Suppressor macrophage treated with lipopolysaccharide for 1 hour (primary cell): ENCODE measurements at regions not wholly inside any gene's neighbourhood (a gene's known extent, or its start where the extent isn't known, plus 50 kb on each side); places are given as distances from the start of the nearest gene placed in this dataset.
A peak's percentile ranks its signal among the peaks of the same experiment; 100 is the strongest.

Source experiments
- DNase-seq, 3 donors: peaks; one replicate each; pipeline ENCODE4 v3.0.0-alpha.2; 2020 to 2022

GRCh38 chr1:101290922-101291561 is 54.2 kb downstream of the S1PR1 start:
- DNase-seq, result no peak

DNA sequence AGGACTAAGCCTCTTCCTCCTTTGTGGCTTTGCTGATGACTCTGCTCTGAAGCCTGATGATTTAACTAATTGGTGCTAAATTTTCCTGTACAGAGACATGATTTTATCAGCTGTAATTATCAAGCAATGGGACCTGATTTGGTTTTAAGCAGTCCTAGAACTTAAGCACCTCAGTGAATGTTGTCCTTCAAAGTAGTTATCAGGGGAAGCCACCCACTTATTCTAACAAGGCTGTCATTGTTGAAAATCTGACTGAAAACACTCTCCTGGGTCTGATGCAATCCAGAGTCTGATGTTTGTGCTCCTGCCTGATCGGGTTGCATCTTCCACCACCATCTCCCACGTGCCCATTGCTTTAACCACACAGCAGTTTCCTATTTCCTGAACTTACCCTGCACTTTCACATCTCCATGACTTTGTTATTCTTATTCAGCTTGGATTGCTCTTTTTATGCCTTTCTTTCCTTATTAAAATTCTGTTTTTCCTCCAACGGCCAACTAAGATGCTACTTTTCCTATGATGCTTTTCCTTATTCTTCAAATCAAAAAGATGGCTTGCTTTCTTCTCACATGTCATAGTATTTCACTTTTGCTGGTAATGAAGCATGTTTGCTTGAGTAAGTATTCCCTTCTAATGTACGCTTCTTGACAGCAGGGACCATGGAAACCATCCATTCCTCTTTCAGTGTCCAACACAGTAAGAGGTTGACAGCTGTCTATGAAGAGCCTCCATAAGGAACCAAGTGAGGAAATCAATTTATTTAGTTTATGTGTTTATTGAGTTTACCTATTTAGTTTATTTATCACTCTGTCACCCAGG is 55.0 kb downstream of the S1PR1 start:
- DNase-seq, result peak; percentile 69 to 76 (median 75)

DNA sequence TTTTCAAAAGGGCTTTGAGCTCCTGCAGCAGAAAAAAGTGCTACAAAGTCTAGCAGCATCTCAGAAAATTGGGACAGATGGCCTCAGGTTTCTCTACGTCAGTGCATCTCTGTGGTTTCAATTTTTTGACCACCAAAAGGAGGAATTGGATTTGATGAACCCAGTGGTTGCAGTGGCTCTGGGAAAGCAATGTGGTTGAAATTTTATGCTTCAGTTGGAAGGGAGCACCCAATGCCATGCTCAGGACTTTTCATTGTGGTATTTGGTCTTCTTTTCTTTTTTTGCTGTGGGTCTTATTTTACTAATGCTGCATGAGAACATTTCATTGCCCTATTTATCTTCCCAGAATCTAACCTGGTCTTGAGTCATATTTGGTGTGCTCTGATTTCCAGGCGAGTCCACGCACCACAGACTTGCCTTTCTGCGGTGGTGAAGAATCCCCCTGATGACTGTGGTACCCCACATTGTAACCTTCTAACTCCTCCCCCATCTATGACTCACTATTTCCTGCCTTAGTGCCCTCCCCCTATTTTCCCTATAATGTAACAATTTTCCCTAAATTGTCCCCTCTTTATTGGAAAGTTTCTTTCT is 56.7 kb downstream of the S1PR1 start:
- peak; percentile 51 to 69 (median 64) for DNase-seq

DNA sequence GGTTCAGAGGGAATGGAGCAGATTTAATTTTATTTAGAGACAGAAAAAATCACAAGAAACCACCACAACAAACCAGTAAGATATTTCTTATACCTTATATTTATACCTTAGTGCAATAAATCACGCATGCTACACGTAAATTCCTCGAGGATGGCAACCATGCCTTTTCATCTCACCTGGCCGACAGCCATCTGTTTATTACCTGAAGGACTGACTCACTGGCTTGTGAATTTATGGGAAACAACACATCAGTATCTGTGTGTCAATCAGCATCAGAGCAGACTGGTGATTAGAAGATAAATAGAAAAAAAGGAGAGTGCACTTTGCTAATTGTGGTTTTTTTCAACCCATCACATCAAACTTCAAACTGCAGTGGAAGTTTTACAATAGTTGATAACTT is 58.4 kb downstream of the S1PR1 start:
- no peak for DNase-seq

GRCh38 chr1:101298663-101299062 is 61.8 kb downstream of the S1PR1 start:
- DNase-seq, result no peak

DNA sequence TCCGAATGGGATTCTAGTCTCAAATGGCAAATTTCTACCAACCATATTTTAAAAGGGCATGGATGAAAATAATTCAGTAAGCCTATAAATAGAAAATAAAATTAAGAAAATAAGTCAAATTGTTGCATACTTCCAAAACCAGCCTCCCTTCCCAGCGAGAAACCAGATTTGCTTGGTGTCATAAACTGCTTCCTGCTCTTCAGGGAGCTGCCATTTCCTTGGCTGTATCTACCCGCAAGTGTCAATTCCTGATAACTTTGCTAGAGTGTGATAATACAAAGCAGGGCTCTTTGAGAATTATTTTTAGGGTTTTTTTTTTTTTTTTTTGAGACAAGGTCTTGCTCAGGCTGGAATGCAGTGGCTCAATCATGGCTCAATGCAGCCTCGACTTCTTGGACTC is 62.3 kb downstream of the S1PR1 start:
- DNase-seq, result no peak

GRCh38 chr1:101299710-101300109 is 62.9 kb downstream of the S1PR1 start:
- DNase-seq, result no peak

GRCh38 chr1:101300916-101301315 is 64.1 kb downstream of the S1PR1 start:
- no peak for DNase-seq

- no peak for DNase-seq
These were observed 64.7 kb downstream of the S1PR1 start for GRCh38 chr1:101301446-101302057.

DNA sequence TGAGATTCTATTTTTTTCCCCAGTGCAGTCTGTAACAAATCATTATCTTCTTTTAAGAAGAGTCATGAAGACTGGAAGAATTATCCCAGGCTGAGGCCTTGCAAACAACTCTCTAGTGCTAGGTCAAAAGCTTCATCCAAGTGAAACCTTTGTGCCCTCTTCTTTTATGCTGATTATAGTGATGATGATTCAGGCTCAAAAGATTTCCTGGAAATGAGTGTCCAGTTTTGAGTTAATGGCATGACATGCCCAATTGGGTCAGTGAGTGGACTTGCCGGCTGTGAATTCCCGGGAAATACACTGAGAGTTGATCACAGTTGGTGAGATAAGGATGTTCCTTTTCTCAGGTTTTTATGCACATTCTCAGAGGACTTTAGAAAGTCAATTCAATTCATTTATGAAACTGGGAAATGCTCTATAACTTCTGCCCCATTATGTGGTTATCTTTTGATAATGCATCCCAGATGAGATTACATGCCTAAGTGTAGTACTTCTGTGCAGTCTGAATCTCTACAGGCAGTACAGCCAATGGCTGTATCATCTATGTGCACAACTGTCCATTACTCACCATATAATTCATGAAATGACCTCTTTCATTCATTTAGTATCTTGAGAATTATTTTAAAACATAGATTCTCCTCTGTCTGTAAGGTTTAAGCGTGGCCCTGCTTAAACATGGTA is 66.2 kb downstream of the S1PR1 start:
- DNase-seq, result peak; percentile 20 to 68 (median 23)

GRCh38 chr1:101307985-101308689 is 71.3 kb downstream of the S1PR1 start:
- no peak for DNase-seq

DNA sequence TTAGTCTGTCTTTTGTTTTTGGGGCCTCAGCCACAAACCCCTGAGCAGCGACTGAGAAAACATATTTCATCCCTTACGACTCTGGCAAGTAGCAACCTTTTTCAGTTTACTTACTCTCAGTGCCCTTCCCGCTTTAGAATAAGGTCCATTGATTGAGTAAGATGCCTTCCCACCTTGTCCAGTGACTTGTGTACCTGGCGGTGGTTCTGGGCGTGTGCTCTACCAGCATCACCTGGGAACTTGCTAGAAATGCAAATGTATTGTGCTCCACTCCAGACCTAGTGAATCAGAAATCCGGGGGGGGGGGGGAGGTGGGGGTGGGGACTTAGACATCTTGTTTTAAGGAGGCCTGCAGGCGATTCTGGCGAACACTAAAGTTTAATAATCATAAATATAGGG is 72.1 kb downstream of the S1PR1 start:
- DNase-seq, result no peak

- DNase-seq, result peak; percentile 63 to 74 (median 73)
These were observed 72.8 kb downstream of the S1PR1 start for GRCh38 chr1:101309334-101310311.

DNA sequence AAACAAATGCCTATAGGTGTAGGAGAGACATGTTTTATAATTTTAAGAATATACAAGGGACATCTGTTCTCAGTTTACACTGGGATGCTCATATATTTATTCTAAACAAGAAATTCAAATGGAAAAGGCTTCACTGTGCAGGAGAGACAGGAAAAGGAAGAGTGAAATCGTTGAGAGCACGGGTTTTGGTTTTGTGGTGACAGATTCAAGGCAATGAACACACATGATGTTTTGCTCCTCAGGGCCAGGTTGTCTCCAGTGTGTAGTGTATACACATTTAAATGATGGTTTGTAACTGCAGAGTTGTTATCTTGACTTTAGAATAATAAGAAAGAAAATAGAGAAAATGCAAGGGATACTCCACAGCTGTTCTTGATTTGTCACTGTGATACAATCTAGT is 73.7 kb downstream of the S1PR1 start:
- DNase-seq, result no peak

DNA sequence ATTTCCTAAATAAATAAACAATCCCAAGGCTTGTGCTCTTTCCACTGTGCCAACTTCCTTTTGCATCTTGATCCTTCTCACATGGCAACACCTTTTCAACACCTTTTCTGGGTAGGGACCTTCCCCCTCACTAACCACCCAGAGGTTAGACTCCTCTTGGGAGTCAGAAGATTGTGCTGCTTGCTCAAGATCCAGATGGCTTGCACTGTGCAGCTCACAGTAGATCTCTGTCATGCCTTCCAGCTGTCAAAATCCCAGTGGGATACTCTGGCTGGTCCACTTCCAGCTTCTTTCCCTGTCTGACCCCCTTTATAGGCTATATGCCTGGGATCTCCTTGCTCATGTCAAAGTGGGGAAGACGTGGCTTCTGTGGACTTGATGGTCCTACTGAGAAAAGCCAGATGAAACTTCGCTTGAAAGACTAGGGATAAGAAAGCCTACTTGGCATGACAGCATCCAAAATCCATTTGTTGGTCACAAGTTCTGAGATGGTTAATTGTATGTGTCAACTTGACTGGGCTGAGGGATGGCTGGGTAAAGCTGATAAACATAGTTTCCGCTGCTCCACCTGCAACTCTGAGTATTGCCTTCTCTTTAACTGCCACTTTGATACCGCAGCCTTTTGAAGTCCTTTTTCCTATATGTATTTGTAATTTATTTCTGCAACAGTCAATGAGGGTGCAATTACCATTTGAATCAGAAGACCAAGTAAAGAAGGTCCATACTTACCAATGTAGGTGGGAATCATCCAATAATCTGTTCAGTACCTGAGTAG is 74.5 kb downstream of the S1PR1 start:
- DNase-seq, result no peak

GRCh38 chr1:101312147-101312546 is 75.3 kb downstream of the S1PR1 start:
- DNase-seq, result no peak

GRCh38 chr1:101313356-101313755 is 76.5 kb downstream of the S1PR1 start:
- no peak for DNase-seq

GRCh38 chr1:101314244-101314643 is 77.4 kb downstream of the S1PR1 start:
- peak; percentile 76 to 86 (median 80) for DNase-seq

- no peak for DNase-seq
These were observed 79.4 kb downstream of the S1PR1 start for GRCh38 chr1:101316256-101316655.

- no peak for DNase-seq
These were observed 80.0 kb downstream of the S1PR1 start for GRCh38 chr1:101316799-101317198.
